RWPE2 (cell line): ENCODE measurements at regions not wholly inside any gene's neighbourhood (a gene's known extent, or its start where the extent isn't known, plus 50 kb on each side); places are given as distances from the start of the nearest gene placed in this dataset.

ENCODE experiments used
- ATAC-seq: fragments of 200-7000 bp; cut with Tn5 transposase; 3 replicates; pipeline ENCODE4 v1.9.1; 2021; ENCODE audit warnings: low read depth
- DNase-seq: peaks from one replicate; pipeline ENCODE4 v3.0.0-alpha.2; 2020; ENCODE audit warnings: low spot score
- H3K27ac ChIP-seq: fragments of 450-650 bp; 2 replicates; pipeline ENCODE4 v1.5.1; 2017; ENCODE audit warnings: mild to moderate bottlenecking; ENCODE audit not compliant: poor library complexity, severe bottlenecking
- H3K27me3 ChIP-seq: fragments of 250-450 bp; sonication (Bioruptor Pico); 2 replicates; pipeline ENCODE4 v1.5.1; 2021; ENCODE audit warnings: mild to moderate bottlenecking, moderate library complexity; ENCODE audit not compliant: insufficient read depth, poor library complexity, severe bottlenecking
- H3K36me3 ChIP-seq: fragments of 250-450 bp; sonication (Bioruptor Pico); 2 replicates; pipeline ENCODE4 v1.5.1; 2020; ENCODE audit warnings: low read depth, mild to moderate bottlenecking, moderate library complexity
- H3K4me1 ChIP-seq: fragments of 250-450 bp; sonication (Bioruptor Pico); 2 replicates; pipeline ENCODE4 v1.5.1; 2021; ENCODE audit warnings: mild to moderate bottlenecking, moderate library complexity; ENCODE audit not compliant: insufficient read depth, poor library complexity, severe bottlenecking
- H3K4me3 ChIP-seq: fragments of 250-450 bp; sonication (Bioruptor Pico); 2 replicates; pipeline ENCODE4 v1.5.1; 2021; ENCODE audit warnings: mild to moderate bottlenecking, moderate library complexity; ENCODE audit not compliant: severe bottlenecking
- H3K9me3 ChIP-seq: fragments of 250-450 bp; sonication (Bioruptor Pico); 2 replicates; pipeline ENCODE4 v1.5.1; 2021; ENCODE audit warnings: mild to moderate bottlenecking, moderate library complexity; ENCODE audit not compliant: severe bottlenecking
- TF ChIP-seq, protein P1 (sequence below): fragments of 450-650 bp; IDR thresholded peaks from one replicate; pipeline ENCODE4 v1.5.1; 2017; ENCODE audit warnings: mild to moderate bottlenecking, moderate library complexity; ENCODE audit not compliant: poor library complexity, severe bottlenecking

GRCh38 chr12:85606455-85606854 lies 229.8 kb downstream of the RASSF9 start:
- no peak for ATAC-seq

GRCh38 chr12:85609778-85610177 lies 226.4 kb downstream of the RASSF9 start:
- no peaks in the 10 kb centered on the region for H3K27me3 ChIP-seq
- H3K4me3 ChIP-seq = no peak overlapping the region
- no peaks in the 10 kb centered on the region for H3K36me3 ChIP-seq
- no peak overlapping the region for H3K27ac ChIP-seq
- TF ChIP-seq, protein P1, sequence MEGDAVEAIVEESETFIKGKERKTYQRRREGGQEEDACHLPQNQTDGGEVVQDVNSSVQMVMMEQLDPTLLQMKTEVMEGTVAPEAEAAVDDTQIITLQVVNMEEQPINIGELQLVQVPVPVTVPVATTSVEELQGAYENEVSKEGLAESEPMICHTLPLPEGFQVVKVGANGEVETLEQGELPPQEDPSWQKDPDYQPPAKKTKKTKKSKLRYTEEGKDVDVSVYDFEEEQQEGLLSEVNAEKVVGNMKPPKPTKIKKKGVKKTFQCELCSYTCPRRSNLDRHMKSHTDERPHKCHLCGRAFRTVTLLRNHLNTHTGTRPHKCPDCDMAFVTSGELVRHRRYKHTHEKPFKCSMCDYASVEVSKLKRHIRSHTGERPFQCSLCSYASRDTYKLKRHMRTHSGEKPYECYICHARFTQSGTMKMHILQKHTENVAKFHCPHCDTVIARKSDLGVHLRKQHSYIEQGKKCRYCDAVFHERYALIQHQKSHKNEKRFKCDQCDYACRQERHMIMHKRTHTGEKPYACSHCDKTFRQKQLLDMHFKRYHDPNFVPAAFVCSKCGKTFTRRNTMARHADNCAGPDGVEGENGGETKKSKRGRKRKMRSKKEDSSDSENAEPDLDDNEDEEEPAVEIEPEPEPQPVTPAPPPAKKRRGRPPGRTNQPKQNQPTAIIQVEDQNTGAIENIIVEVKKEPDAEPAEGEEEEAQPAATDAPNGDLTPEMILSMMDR = no peak
- DNase-seq = no peak
- no peak for ATAC-seq
- H3K4me1 ChIP-seq = no peaks in the 10 kb centered on the region
- H3K9me3 ChIP-seq = no peaks in the 10 kb centered on the region

More at GRCh38 chr12:85606455-85606854, 229.8 kb downstream of the RASSF9 start:
- H3K9me3 ChIP-seq = no peaks in the 10 kb centered on the region
- no peak for DNase-seq
- TF ChIP-seq, protein P1 = no peak
- no peaks in the 10 kb centered on the region for H3K36me3 ChIP-seq
- H3K4me3 ChIP-seq = no peak overlapping the region
- H3K4me1 ChIP-seq = no peaks in the 10 kb centered on the region
- no peak overlapping the region for H3K27ac ChIP-seq
- no peaks in the 10 kb centered on the region for H3K27me3 ChIP-seq

DNA sequence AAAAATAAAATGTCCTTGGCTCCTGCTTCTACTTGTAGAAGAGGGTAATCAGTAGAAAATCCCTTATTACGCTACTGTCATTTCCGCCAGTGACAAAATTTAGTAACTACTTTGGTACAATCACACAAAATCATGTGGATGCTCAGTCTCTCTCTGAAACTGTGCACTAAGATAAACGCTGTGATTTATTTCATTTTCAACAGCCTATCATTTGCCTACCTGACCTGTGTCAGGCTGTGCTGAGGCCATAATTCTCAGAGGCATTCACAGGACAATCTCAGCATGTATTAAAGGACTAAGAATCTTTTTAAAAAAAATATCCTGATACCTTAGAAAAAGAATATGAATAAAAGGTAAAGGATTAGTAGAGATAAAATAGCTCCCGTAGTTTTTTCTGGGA lies 226.0 kb downstream of the RASSF9 start:
- Histone ChIP-seq H3K27ac (no peak overlapping the region), H3K4me3 (no peak overlapping the region), H3K27me3 (no peaks in the 10 kb centered on the region), H3K4me1 (no peaks in the 10 kb centered on the region), H3K36me3 (no peaks in the 10 kb centered on the region), H3K9me3 (no peaks in the 10 kb centered on the region)
- DNase-seq = no peak
- no peak for ATAC-seq
- TF ChIP-seq, protein P1 = no peak

DNA sequence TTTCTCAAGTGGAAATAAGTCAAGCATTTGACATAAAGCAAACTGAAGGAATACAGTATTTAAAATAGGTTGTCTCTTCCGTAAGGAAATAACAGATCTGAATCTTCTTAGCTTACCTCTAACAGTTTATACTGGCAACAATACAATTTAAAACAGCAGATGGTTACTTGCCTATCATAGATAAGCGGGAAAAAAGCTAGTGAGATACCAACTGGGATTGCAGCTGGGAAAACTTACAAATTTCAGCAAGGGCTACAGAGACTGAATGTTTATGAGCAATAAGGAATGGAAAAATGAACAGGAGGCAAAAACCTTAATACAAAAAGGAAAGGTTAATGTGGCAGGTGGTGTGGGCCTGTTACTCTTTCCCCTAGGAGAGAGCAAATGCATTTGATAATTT lies 220.0 kb downstream of the RASSF9 start:
- Histone ChIP-seq H3K4me3 (no peak overlapping the region), H3K27me3 (no peaks in the 10 kb centered on the region), H3K4me1 (no peaks in the 10 kb centered on the region), H3K27ac (no peak overlapping the region), H3K9me3 (no peaks in the 10 kb centered on the region), H3K36me3 (no peaks in the 10 kb centered on the region)
- DNase-seq = no peak
- ATAC-seq = no peak
- TF ChIP-seq, protein P1 = no peak

DNA sequence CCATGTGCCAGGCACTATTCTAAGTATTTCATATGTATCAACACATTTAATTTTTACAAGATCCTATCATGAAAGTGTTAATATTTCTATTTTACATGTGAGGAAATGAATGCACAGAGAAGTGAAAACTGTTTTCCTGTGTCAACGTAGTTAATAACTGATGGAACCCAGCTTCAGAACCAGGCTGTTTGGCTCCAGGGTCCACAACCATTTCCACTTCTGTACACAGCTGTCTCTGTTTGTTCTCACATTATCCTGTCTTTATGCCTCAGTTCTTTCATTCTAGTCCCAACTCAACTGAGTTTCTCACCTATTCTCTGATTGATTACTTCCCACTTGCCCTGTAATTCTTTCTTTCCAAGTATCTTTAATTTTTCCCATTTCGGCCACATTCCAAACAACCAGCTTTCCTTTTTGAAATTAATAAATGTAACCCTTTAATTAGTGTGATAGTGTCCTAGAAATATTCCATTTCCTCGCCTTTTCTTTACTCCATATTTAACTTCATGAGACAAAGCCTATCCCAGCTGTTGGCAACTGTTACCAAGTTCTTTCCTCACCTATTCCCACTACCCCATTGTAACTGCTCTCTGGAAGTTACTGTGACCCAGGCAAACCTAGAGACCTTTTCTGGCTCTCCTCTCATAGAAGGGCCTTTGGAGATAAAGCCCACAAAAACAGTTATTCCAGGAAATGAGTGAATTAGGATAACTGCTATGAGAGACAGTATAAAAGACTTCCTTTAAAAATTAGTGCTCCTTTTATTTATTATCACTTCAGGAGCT lies 218.7 kb downstream of the RASSF9 start:
- Histone ChIP-seq H3K9me3 (no peaks in the 10 kb centered on the region), H3K27me3 (no peaks in the 10 kb centered on the region), H3K4me3 (no peak overlapping the region), H3K4me1 (no peaks in the 10 kb centered on the region), H3K36me3 (no peaks in the 10 kb centered on the region), H3K27ac (no peak overlapping the region)
- ATAC-seq (no peak), DNase-seq (no peak)
- TF ChIP-seq, protein P1 = no peak
